NT2/D1 (cell line): ENCODE measurements at regions not wholly inside any gene's neighbourhood (a gene's known extent, or its start where the extent isn't known, plus 50 kb on each side); places are given as distances from the start of the nearest gene placed in this dataset.

ENCODE experiments used
- DNase-seq: peaks from one replicate; pipeline ENCODE4 v3.0.0-alpha.2; 2011; ENCODE audit warnings: low read depth, low spot score
- H3K27me3 ChIP-seq: 2 replicates; pipeline ENCODE4 v1.6.0; 2011; ENCODE audit warnings: mild to moderate bottlenecking; ENCODE audit not compliant: insufficient read length, insufficient read depth
- H3K36me3 ChIP-seq: 2 replicates; pipeline ENCODE4 v1.6.1; 2011; ENCODE audit warnings: mild to moderate bottlenecking, low read length, mixed read lengths; ENCODE audit not compliant: insufficient read depth, insufficient read length
- H3K4me1 ChIP-seq: 2 replicates; pipeline ENCODE4 v1.5.1; 2011; ENCODE audit not compliant: insufficient read depth, insufficient read length
- H3K4me3 ChIP-seq: 2 replicates; pipeline ENCODE4 v1.5.1; 2011; ENCODE audit warnings: low read depth; ENCODE audit not compliant: insufficient read length
- H3K9ac ChIP-seq: 2 replicates; pipeline ENCODE4 v1.6.0; 2011; ENCODE audit warnings: low read depth; ENCODE audit not compliant: insufficient read length
- H3K9me3 ChIP-seq: 2 replicates; pipeline ENCODE4 v1.5.1; 2011; ENCODE audit warnings: mild to moderate bottlenecking, low read length; ENCODE audit not compliant: insufficient read depth
- SUZ12 ChIP-seq: IDR thresholded peaks from 2 replicates; pipeline ENCODE4 v1.6.1; 2011; ENCODE audit not compliant: insufficient read length, insufficient read depth; ENCODE audit errors: extremely low read depth
- YY1 ChIP-seq: IDR thresholded peaks from 2 replicates; pipeline ENCODE4 v1.6.1; 2011; ENCODE audit not compliant: insufficient read length, insufficient read depth
- ZNF274 ChIP-seq: IDR thresholded peaks from 2 replicates; pipeline ENCODE4 v1.6.1; 2011; ENCODE audit warnings: mild to moderate bottlenecking, low read depth, low read length

DNA sequence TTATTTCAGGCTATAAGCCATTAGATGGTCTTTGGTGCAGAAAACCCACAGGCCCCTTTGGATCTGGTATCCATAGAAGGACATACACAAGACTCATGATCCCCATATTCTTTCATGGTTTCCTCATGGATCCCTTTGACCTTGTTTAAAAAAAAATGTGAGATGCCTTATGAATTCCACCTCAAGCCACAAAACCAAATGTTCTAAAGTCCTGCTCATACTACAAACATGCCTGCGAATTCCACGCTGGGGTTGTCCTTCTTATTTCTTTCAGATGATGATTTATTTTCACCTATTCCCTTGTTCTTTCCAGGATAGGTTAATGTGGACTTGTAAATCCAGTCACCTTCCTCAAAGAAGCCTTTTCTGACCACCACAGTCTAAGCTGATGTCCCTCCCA is 256.9 kb upstream of the DPYD start:
- no peaks in the 10 kb centered on the region for H3K27me3 ChIP-seq
- H3K9ac ChIP-seq = no peak overlapping the region
- H3K36me3 ChIP-seq = no peaks in the 10 kb centered on the region
- H3K4me3 ChIP-seq = no peak overlapping the region
- H3K9me3 ChIP-seq = no peaks in the 10 kb centered on the region
- no peak for DNase-seq
- TF ChIP-seq SUZ12 = no peak
- no peak for TF ChIP-seq ZNF274
- no peak for TF ChIP-seq YY1
- no peaks in the 10 kb centered on the region for H3K4me1 ChIP-seq

DNA sequence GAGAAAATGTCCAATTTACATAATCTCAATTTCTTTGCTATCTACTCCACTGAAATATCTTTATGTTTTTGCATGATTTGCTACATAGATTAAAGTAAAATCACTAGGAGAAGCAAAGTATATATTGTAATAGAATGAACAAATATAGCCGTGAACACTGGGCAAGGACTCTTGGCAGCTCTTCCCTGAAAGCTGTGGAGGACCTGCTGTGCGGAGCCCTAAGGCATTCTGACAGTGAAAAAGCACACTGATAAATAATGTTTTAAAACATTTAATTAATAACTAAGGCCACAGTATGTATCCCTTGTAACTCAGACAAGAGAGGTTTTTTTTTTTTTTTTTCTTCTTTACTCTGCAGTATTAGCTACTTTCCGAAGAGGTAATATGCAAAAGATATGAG is 256.1 kb upstream of the DPYD start:
- H3K4me1 ChIP-seq = no peaks in the 10 kb centered on the region
- no peaks in the 10 kb centered on the region for H3K27me3 ChIP-seq
- DNase-seq = no peak
- no peak overlapping the region for H3K9ac ChIP-seq
- no peaks in the 10 kb centered on the region for H3K9me3 ChIP-seq
- no peak overlapping the region for H3K4me3 ChIP-seq
- no peak for TF ChIP-seq ZNF274
- TF ChIP-seq YY1 = no peak
- no peak for TF ChIP-seq SUZ12
- H3K36me3 ChIP-seq = no peaks in the 10 kb centered on the region

DNA sequence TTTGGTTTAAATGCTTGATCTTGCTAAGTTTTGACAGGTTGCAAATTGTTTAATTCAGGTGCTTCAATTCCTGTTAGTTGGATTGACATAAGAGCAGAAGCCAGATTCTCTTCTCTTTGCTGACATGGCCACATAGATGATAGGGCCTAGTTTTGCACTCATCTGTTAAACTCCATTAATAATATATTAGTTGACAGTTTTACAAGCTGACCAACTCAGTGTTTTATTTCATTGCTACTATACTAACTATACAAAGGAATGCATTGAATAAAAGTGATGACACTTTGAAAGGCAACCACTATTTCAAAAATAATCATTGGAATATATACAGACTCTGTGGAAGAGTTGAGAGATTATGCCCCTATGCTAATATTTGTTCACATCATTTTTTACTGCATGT is 255.6 kb upstream of the DPYD start:
- no peaks in the 10 kb centered on the region for H3K9me3 ChIP-seq
- no peaks in the 10 kb centered on the region for H3K36me3 ChIP-seq
- H3K9ac ChIP-seq = no peak overlapping the region
- H3K4me3 ChIP-seq = no peak overlapping the region
- TF ChIP-seq YY1 (no peak), ZNF274 (no peak), SUZ12 (no peak)
- no peak for DNase-seq
- H3K4me1 ChIP-seq = no peaks in the 10 kb centered on the region
- H3K27me3 ChIP-seq = no peaks in the 10 kb centered on the region

DNA sequence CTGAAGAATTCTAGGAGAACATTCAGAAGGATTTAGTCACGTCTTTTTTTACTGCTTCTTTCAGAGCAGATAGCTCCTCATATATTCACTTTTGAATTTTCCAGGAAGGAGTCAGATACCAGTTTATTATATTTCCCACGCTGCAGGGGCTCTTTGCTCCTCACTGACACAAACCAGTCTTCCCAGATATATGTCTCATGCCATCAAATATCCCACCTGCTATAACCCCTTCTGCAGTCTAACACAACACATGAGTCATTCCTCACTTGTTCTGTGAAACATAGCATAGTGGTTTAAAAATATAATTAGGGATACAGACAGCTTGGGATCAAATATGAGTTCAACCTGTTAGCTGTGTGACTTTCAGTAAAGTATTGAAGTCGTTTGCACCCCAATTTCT is 251.7 kb upstream of the DPYD start:
- Histone ChIP-seq H3K9me3 (no peaks in the 10 kb centered on the region), H3K27me3 (no peaks in the 10 kb centered on the region), H3K9ac (no peak overlapping the region), H3K36me3 (no peaks in the 10 kb centered on the region), H3K4me3 (no peak overlapping the region), H3K4me1 (no peaks in the 10 kb centered on the region)
- no peak for TF ChIP-seq SUZ12
- TF ChIP-seq ZNF274 = no peak
- DNase-seq = no peak

DNA sequence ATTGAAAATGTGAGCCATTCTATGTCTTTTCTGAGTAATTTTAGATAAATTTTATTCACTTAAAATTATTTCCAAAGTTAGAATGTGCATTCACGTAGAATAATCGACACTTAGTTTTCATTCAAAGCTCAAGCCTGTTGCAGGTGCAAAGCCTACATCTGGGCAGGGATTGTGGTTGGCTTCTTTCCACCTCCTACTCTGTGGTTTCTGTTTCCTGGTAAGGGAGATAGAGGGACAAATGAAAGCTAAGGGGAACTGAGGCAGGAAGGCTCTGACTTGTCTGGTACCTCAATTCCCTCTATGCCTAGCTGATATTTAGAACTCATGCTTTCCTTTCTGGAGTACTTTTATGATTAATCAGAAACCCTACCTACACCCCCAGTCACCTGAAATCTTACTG is 251.2 kb upstream of the DPYD start:
- no peaks in the 10 kb centered on the region for H3K36me3 ChIP-seq
- H3K27me3 ChIP-seq = no peaks in the 10 kb centered on the region
- no peaks in the 10 kb centered on the region for H3K4me1 ChIP-seq
- no peaks in the 10 kb centered on the region for H3K9me3 ChIP-seq
- TF ChIP-seq ZNF274 = no peak
- no peak for TF ChIP-seq YY1
- no peak for TF ChIP-seq SUZ12
- H3K9ac ChIP-seq = no peak overlapping the region
- DNase-seq = no peak
- H3K4me3 ChIP-seq = no peak overlapping the region

DNA sequence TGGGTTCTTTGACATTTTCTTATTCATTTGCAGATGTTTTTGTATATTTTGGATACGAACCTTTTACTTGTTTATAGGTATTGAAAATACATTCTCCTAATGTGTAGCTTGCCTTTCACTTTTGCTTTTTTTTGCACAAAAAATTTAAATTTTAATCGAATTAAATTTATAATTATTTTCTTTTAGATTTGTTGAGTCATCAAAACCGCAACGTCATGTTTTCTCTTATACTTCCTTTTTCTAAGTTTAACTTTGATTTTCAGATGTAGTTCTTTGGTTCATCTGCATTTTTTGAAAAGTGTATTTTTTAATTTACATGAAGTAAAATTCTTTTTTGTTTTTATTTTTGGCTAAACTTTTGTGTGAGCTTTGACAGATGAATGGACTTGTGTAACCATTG is 243.7 kb upstream of the DPYD start:
- TF ChIP-seq ZNF274 = no peak
- H3K4me3 ChIP-seq = no peak overlapping the region

DNA sequence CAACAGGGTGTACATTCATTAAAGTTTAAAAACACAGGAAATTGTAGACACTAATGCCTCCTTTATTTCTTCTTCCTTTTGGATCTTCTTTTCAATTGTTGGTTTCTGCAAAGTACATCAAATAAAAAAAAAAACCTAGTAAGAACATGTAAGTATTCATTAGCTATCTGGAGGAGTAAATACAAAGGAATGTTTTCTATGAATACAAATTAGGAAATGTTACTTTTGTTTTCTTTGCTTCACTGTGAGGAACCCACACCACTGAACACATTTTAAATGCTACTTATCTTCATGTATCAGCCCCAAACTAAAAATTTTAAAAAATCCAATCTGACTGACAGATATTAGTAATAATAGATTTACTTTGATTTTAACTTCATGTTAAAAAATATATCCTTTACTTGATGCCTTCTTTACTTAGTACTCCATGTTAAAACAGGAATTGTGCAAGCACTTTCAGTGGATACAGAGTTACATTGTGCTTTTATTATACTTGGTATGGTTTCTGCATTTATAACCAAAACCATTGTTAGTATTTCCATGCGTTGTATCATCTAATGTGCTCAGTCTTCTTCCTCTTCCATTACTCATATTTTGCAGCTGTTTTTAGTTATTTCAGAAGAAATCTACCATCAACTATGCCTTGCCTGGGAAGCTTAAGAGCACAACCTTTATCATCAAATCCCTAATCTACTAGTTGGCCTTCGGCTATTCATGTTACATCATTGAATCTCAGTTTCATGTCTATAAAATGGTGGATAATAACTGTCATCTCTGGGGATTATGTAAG is 236.9 kb upstream of the DPYD start:
- H3K9ac ChIP-seq = no peak overlapping the region
- H3K36me3 ChIP-seq = no peaks in the 10 kb centered on the region
- DNase-seq = no peak
- no peak for TF ChIP-seq ZNF274
- TF ChIP-seq SUZ12 = no peak
- no peak for TF ChIP-seq YY1
- no peaks in the 10 kb centered on the region for H3K9me3 ChIP-seq
- no peaks in the 10 kb centered on the region for H3K4me1 ChIP-seq
- no peak overlapping the region for H3K4me3 ChIP-seq
- no peaks in the 10 kb centered on the region for H3K27me3 ChIP-seq

More for the DNA sequence above, 243.7 kb upstream of the DPYD start:
- Histone ChIP-seq H3K27me3 (no peaks in the 10 kb centered on the region), H3K4me1 (no peaks in the 10 kb centered on the region), H3K9ac (no peak overlapping the region), H3K9me3 (no peaks in the 10 kb centered on the region), H3K36me3 (no peaks in the 10 kb centered on the region)
- no peak for DNase-seq

DNA sequence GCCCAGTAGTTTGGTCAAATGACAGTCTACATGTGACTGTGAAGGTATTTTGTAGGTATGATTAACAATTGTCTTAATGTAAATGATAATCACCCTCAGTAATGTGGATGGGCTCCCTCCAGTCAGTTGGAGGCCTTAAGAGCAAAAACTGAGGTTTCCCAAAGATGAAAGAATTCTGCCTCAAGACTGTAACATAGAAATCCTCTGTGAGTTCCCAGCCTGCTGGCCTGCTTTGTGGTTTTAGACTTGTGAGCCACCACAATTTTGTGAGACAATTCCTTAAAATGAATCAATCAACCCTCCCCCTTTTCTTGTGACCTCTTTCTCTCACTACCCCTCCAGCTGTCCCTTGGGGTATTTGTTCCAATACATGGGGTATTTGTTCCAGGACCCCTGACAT is 226.4 kb upstream of the DPYD start:
- Histone ChIP-seq H3K9ac (no peak overlapping the region), H3K36me3 (no peaks in the 10 kb centered on the region), H3K4me3 (no peak overlapping the region), H3K4me1 (no peaks in the 10 kb centered on the region), H3K27me3 (no peaks in the 10 kb centered on the region), H3K9me3 (no peaks in the 10 kb centered on the region)
- no peak for DNase-seq
- TF ChIP-seq YY1 (no peak), SUZ12 (no peak), ZNF274 (no peak)
